CD4-positive, alpha-beta T cell treated with Interleukin-21 for 1 hour (primary cell): ENCODE measurements at regions not wholly inside any gene's neighbourhood (a gene's known extent, or its start where the extent isn't known, plus 50 kb on each side); places are given as distances from the start of the nearest gene placed in this dataset.

ENCODE experiments used
- DNase-seq: peaks from one replicate; pipeline ENCODE4 v3.0.0-alpha.2; 2020

DNA sequence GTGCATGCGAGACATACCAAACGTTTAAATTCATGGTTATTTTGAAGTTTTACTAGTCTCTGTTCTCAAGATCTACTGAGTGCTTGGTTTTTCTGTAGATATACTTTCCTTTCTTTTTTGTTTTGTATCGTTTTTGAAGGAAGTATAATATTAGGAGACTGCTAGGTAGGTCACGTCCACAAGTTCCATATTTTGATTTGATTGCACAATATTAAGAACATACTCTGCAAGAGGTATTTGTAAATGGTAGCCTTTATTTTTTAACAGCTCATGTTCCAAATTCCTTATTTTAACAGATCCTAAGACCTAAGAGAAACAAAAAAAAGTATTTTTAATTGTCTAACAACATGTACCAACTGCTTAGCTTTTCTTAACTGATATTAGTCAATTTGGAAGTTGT, 156.7 kb downstream of the SERPINI1 start:
- DNase-seq: no peak

DNA sequence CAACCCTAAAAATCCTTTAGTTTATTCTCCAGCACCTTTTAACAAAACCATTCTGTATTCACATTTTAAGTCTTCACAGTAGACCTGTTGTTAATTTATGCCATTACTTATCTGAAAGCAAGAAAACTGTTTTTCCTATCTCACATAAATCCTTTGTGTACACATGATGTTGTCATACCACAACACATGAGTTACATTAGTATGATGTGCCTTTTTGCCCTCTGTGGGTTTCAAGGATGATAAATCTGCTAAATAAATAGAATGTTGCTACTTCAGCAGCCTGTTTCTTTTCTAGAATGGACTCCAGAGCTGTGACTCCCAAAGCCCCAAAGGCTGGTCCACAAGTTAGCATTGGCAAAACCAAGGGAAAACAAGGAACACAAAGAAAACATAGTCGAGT, 151.6 kb downstream of the SERPINI1 start:
- no peak for DNase-seq

DNA sequence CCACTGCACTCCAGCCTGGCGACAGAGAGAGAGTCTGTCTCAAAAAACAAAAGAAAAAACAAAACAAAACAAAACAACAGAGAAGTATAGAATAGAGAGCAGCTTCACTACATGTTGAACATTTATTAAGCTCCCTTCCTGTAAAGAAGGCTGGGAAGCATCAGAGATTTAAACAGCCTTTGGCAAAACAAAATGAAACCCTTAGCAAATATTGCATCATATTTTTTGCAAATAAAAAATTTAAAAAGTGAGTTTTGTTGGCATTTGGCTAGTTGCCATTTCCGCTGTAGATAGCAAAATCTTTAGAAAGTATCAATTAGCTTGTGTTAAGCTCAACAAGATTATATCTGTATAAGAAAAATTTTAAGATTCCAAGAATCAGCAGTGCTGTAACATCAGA, 151.2 kb downstream of the SERPINI1 start:
- DNase-seq: no peak

DNA sequence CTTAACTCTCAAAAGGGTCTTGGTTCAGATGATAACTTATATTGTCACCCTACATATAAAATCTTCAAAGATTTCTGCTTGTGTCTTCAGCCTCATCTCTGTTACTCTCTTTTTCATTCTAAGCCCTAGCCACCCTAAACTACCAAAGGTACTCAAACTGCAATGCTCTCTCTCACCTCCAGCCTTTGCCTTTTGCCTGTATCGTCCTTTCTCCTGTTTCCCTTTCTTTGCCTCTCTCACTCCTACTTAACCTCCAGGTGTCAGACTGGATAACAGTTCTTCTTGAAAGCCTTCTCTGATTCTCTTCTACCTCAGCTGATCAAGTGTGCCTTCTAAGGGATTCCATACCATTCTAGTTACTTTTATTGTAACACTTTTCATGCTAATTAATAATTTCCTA, 149.8 kb downstream of the SERPINI1 start:
- DNase-seq: no peak

DNA sequence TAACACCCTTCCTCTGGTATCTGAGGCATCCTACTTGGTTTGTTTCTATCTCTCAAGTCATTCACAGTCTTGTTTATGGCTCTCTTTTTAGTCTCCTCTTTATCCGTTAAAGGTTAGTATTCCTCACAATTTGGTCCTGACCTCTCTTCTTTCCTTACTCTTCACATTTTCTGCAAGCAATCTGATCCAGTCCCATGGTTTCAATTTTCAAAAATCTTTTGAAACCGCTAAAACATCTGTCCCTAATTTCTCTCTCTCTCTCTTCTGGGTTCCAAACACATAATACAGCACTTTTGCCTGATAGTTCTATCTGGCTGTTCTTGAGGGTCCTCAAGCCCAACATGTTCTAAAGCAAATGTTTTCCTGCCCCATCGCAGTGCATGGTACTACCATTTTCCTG, 149.0 kb downstream of the SERPINI1 start:
- DNase-seq: no peak

DNA sequence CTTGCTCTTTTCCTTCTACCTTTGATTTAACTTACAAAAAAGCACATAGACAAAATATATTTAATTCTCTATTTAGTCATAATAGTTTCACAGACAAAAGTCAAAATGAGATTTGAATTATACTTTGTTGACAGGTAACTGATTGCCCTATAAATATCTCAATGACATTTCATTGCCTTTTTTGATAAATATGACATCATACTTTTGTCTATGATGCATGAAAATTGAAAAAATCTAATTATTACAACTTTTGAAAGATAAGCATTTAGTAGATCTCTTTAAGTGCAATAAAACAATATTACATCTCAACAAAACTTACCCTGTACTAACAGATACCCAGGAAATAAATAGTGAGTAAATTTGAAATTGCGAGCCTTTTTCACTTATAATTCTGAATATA, 147.9 kb downstream of the SERPINI1 start:
- no peak for DNase-seq

DNA sequence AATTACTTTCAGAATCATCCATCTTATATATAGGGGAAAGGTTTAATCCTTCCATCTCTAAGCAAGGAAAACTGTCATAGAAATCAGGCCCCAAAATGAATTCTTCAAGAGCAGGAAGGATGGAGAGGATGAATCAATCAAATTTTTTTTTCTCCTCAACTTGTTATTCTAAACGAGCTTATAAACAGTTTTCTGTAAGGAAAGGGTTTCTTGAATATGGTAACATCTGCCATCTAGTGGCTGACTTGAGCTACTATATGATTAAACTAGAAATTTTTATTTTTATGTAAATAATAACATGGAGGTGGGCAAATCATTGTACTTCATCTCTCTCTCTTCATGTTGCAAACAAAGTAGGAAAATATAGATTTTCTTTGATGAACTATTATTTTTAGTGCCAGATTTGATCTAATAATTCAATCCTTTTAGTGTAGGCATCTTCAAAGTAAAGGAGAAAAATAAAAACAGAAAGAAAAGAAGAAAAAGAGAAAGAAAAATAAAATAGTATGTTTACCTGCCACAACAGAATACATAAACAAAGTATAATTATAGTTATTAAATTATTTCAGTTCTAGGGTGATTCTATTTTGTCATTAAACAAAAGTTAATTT, 146.6 kb downstream of the SERPINI1 start:
- peak; percentile 40 for DNase-seq

DNA sequence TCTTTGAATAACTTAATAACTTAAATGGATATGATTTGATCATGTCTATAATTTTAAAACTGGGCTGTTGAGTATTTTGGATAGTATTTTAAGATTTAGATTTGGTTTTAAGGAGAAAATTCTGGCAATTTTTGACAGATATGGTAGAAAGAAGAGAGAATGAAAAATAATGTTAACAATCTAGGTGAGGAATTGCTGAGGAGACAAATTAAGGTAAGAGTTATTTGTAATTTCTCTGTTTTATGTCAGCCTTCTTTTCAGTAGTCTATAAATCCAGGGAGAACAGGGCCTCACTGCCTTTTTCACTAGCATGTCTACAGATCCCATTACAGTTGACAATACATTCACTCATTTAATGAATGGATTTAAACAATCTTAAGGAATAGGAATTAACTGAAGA, 144.7 kb downstream of the SERPINI1 start:
- DNase-seq: no peak

DNA sequence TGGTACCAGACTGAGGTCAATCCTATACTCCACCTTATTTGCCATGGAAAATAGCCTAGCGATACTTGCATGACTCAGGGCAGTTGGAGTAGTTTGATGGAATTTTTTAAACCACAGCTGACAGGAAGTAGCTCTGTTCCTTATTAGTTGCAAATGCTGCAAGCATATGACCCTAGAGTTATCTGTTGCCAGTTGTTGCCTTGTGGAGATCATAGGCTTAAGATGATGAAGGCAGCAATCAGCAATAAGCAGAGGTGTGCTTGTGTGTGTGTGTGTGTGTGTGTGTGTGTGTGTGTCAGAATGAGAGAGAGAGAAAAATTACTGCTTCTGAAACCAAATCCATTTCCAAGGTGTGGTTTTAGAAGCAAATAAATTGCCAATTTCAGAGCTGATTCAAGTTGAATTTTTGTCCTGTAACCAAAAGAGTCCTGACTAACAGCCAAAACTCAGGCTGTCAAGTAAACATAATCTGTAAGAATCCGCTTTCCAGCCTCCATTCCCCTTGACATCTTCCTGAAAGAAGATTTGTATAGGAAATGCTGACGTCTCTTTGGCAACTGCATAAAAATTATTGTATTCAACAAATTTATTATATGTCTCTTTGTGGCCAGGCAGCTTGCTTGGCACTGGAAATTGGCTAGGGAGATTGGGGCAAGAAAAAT, 141.2 kb downstream of the SERPINI1 start:
- no peak for DNase-seq
